Body of pancreas (tissue), 4 donors: ENCODE measurements at regions not wholly inside any gene's neighbourhood (a gene's known extent, or its start where the extent isn't known, plus 50 kb on each side); places are given as distances from the start of the nearest gene placed in this dataset.

Source experiments
- POLR2A ChIP-seq, 3 donors: fragments of 450-650 bp; IDR thresholded peaks; one replicate each; pipeline ENCODE4 v1.6.1; 2016; ENCODE audit warnings: antibody characterized with exemption in 3 of 3, mild to moderate bottlenecking in 2 of 3
- TF ChIP-seq, protein P1 (sequence below), 7 experiments: fragments of 450-650 bp in 4 of 7; fragments of 200-600 bp in 3 of 7; sonication (generic) in 3 of 7; IDR thresholded peaks; one replicate each; pipeline ENCODE4 v1.5.1; 2016 to 2019; ENCODE audit warnings: antibody characterized with exemption in 7 of 7

DNA sequence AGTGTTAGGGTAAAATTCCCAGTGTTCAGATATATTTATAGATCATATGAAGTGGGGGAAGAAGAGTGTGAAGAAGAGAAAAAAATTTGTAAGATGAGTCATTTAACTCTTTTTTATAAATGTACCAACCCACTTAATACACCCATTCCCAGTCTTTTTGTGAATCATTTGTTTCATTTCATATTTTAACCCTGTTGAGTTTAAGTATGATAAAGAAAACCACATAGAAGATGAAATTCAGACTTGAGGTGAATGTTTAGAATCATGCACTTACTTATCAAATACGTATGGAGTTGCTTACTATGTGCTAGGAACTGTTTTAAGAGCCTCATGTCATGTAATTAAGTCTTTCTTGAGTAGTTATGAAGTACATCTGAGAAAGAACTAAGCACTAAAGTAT is 56.6 kb upstream of the DAPP1 start:
- TF ChIP-seq, protein P1, sequence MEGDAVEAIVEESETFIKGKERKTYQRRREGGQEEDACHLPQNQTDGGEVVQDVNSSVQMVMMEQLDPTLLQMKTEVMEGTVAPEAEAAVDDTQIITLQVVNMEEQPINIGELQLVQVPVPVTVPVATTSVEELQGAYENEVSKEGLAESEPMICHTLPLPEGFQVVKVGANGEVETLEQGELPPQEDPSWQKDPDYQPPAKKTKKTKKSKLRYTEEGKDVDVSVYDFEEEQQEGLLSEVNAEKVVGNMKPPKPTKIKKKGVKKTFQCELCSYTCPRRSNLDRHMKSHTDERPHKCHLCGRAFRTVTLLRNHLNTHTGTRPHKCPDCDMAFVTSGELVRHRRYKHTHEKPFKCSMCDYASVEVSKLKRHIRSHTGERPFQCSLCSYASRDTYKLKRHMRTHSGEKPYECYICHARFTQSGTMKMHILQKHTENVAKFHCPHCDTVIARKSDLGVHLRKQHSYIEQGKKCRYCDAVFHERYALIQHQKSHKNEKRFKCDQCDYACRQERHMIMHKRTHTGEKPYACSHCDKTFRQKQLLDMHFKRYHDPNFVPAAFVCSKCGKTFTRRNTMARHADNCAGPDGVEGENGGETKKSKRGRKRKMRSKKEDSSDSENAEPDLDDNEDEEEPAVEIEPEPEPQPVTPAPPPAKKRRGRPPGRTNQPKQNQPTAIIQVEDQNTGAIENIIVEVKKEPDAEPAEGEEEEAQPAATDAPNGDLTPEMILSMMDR (IDR thresholded peaks at IDR 0.05) = no peak
- TF ChIP-seq POLR2A (IDR thresholded peaks at IDR 0.05) = no peak
